Mucosa of stomach (tissue), 1 donor: ENCODE measurements at regions not wholly inside any gene's neighbourhood (a gene's known extent, or its start where the extent isn't known, plus 50 kb on each side); places are given as distances from the start of the nearest gene placed in this dataset.

Experiments
- H3K27me3 ChIP-seq: one replicate; pipeline ENCODE4 v1.7.0; 2013; ENCODE audit warnings: mild to moderate bottlenecking, low read length; ENCODE audit not compliant: control insufficient read depth, insufficient read depth
- H3K36me3 ChIP-seq: one replicate; pipeline ENCODE4 v1.7.0; 2013; ENCODE audit warnings: low read length; ENCODE audit not compliant: control insufficient read depth, insufficient read depth
- H3K4me1 ChIP-seq: one replicate; pipeline ENCODE4 v1.7.0; 2013; ENCODE audit warnings: mild to moderate bottlenecking, low read length; ENCODE audit not compliant: control insufficient read depth, insufficient read depth
- H3K4me3 ChIP-seq: one replicate; pipeline ENCODE4 v1.7.0; 2013; ENCODE audit warnings: low read length
- H3K9ac ChIP-seq: one replicate; pipeline ENCODE4 v1.7.0; 2013; ENCODE audit warnings: mild to moderate bottlenecking, low read length, moderate library complexity
- H3K9me3 ChIP-seq: one replicate; pipeline ENCODE4 v1.7.0; 2013; ENCODE audit warnings: mild to moderate bottlenecking, low read length, moderate library complexity; ENCODE audit not compliant: control insufficient read depth
- donor health status: Pancreatic carcinoma.

GRCh38 chr22:49577168-49578060 is 250.3 kb downstream of the BRD1 start:
- no peaks in the 10 kb centered on the region for H3K9me3 ChIP-seq
- no peaks in the 10 kb centered on the region for H3K27me3 ChIP-seq

GRCh38 chr22:49576241-49577141 is 251.2 kb downstream of the BRD1 start:
- H3K4me1 ChIP-seq, result no peaks in the 10 kb centered on the region
- no peaks in the 10 kb centered on the region for H3K27me3 ChIP-seq
- no peak overlapping the region for H3K9ac ChIP-seq
- no peaks in the 10 kb centered on the region for H3K36me3 ChIP-seq
- H3K9me3 ChIP-seq, result no peaks in the 10 kb centered on the region
- no peak overlapping the region for H3K4me3 ChIP-seq

More at GRCh38 chr22:49577168-49578060, 250.3 kb downstream of the BRD1 start:
- Histone ChIP-seq H3K9ac (no peak overlapping the region), H3K36me3 (no peaks in the 10 kb centered on the region), H3K4me1 (no peaks in the 10 kb centered on the region), H3K4me3 (no peak overlapping the region)

GRCh38 chr22:49575703-49576081 is 252.0 kb downstream of the BRD1 start:
- no peak overlapping the region for H3K4me3 ChIP-seq
- no peaks in the 10 kb centered on the region for H3K9me3 ChIP-seq
- H3K9ac ChIP-seq, result no peak overlapping the region
- H3K4me1 ChIP-seq, result no peaks in the 10 kb centered on the region
- no peaks in the 10 kb centered on the region for H3K27me3 ChIP-seq
- H3K36me3 ChIP-seq, result no peaks in the 10 kb centered on the region

GRCh38 chr22:49574881-49575702 is 252.6 kb downstream of the BRD1 start:
- Histone ChIP-seq H3K27me3 (no peaks in the 10 kb centered on the region), H3K4me3 (no peak overlapping the region), H3K4me1 (no peaks in the 10 kb centered on the region), H3K36me3 (no peaks in the 10 kb centered on the region), H3K9ac (no peak overlapping the region), H3K9me3 (no peaks in the 10 kb centered on the region)

GRCh38 chr22:49574205-49574880 is 253.3 kb downstream of the BRD1 start:
- Histone ChIP-seq H3K4me3 (no peak overlapping the region), H3K36me3 (no peaks in the 10 kb centered on the region), H3K9me3 (no peaks in the 10 kb centered on the region), H3K4me1 (no peaks in the 10 kb centered on the region), H3K9ac (no peak overlapping the region), H3K27me3 (no peaks in the 10 kb centered on the region)

GRCh38 chr22:49573109-49573765 is 254.4 kb downstream of the BRD1 start:
- Histone ChIP-seq H3K36me3 (no peaks in the 10 kb centered on the region), H3K4me3 (no peak overlapping the region), H3K4me1 (no peaks in the 10 kb centered on the region), H3K9me3 (no peaks in the 10 kb centered on the region), H3K9ac (no peak overlapping the region), H3K27me3 (no peaks in the 10 kb centered on the region)

GRCh38 chr22:49571326-49571725 is 256.3 kb downstream of the BRD1 start:
- Histone ChIP-seq H3K36me3 (no peaks in the 10 kb centered on the region), H3K27me3 (no peaks in the 10 kb centered on the region), H3K9me3 (no peaks in the 10 kb centered on the region), H3K4me1 (no peaks in the 10 kb centered on the region), H3K4me3 (no peak overlapping the region), H3K9ac (no peak overlapping the region)

- Histone ChIP-seq H3K27me3 (no peaks in the 10 kb centered on the region), H3K4me1 (no peaks in the 10 kb centered on the region), H3K9ac (no peak overlapping the region), H3K9me3 (no peaks in the 10 kb centered on the region), H3K4me3 (no peak overlapping the region), H3K36me3 (no peaks in the 10 kb centered on the region)
These were observed 257.4 kb downstream of the BRD1 start for GRCh38 chr22:49570032-49570848.

- H3K9ac ChIP-seq, result no peak overlapping the region
- no peaks in the 10 kb centered on the region for H3K36me3 ChIP-seq
- no peaks in the 10 kb centered on the region for H3K27me3 ChIP-seq
- H3K4me1 ChIP-seq, result no peaks in the 10 kb centered on the region
- H3K9me3 ChIP-seq, result no peaks in the 10 kb centered on the region
- no peak overlapping the region for H3K4me3 ChIP-seq
These were observed 258.2 kb downstream of the BRD1 start for GRCh38 chr22:49569286-49570031.

- Histone ChIP-seq H3K9ac (no peak overlapping the region), H3K27me3 (no peaks in the 10 kb centered on the region)
These were observed 258.9 kb downstream of the BRD1 start for GRCh38 chr22:49568751-49569285.

More at GRCh38 chr22:49568751-49569285, 258.9 kb downstream of the BRD1 start:
- H3K4me1 ChIP-seq, result no peaks in the 10 kb centered on the region
- H3K4me3 ChIP-seq, result no peak overlapping the region
- H3K36me3 ChIP-seq, result no peaks in the 10 kb centered on the region
- no peaks in the 10 kb centered on the region for H3K9me3 ChIP-seq
